ENCODE measurements at regions not wholly inside any gene's neighbourhood (a gene's known extent, or its start where the extent isn't known, plus 50 kb on each side); places are given as distances from the start of the nearest gene placed in this dataset.

DNA sequence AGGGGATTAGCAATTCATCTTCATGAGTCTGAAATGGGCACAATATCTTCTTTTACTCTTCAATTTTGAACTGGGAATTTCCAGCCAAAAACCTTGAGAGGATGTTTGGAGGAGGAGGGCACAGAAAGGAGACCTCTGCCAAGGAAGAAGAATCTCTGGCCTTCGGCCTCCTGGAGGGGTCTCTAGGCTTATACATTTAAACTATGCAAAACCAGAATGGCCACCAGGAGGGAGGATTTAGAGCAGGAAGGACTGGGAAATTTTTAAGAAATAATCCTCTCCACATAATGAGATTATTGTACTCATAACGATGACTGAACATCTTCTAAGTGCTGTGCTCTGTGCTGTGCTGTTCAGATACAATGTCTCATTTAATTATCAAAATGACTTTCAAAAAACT lies 325.9 kb downstream of the NDFIP2 start:
- TF ChIP-seq POLR2A (IDR thresholded peaks at IDR 0.05) (no peak), CTCF (IDR thresholded peaks at IDR 0.05) (no peak), POLR2AphosphoS5 (IDR thresholded peaks at IDR 0.05) (no peak)

Measured in breast epithelium (tissue), 3 donors.